ENCODE measurements at regions not wholly inside any gene's neighbourhood (a gene's known extent, or its start where the extent isn't known, plus 50 kb on each side); places are given as distances from the start of the nearest gene placed in this dataset.
"Not testable (repeated sequence)": the region's sequence is repeated elsewhere in the genome, so short reads cannot be mapped to it uniquely, and the experiment has no call there.

GRCh38 chr3:106119614-106120082 is 250.8 kb upstream of the CBLB start:
- no peak for DNase-seq (ENCODE audit: low read depth, low spot score)

GRCh38 chr3:106120356-106120755 is 251.5 kb upstream of the CBLB start:
- no peak for DNase-seq (ENCODE audit: low read depth, low spot score)

- DNase-seq (ENCODE audit: low read depth, low spot score), result no peak
Observed at GRCh38 chr3:106121491-106122289, 252.9 kb upstream of the CBLB start.

- no peak for DNase-seq (ENCODE audit: low read depth, low spot score)
Observed at GRCh38 chr3:106124818-106125217, 256.0 kb upstream of the CBLB start.

GRCh38 chr3:106125321-106125720 is 256.5 kb upstream of the CBLB start:
- no peak for DNase-seq (ENCODE audit: low read depth, low spot score)

DNA sequence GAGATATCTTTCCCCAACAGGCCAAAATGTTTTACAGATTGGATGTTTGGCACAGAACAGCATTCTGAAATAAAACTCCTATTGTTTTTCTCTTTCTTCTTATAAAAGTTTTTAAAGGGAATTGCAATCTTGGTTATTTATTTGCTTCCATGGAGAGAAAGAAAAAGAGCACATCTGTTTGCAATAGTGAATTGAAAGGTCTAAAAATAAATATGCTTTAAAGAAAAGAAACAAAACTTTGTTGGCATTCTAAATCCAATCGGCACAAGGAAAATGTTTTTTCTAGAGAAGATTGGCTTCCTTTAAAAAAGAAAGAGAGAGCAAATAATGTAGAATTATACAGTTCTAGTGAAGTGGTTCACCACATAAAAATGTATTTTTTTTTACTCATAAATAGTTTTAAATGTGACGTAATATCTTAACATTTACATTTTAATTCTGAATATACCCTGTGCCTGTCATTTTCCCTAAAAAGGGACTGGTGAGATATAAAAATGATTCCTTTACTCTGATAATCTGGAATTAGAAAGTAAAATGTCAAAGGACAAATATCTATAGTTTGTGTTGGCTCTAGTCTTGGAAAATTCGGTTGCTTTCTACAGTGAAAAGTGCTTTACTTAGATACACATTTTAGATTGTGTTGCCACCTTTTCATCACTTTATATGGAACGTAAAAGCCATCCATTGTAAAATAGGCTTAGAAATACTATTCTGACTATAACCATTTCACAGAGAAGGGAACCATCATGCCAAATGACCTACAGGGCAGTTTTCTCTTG is 257.4 kb upstream of the CBLB start:
- no peak for DNase-seq (ENCODE audit: low read depth, low spot score)

GRCh38 chr3:106126846-106127235 is 258.0 kb upstream of the CBLB start:
- no peak for DNase-seq (ENCODE audit: low read depth, low spot score)

GRCh38 chr3:106129939-106130338 is 261.1 kb upstream of the CBLB start:
- no peak for DNase-seq (ENCODE audit: low read depth, low spot score)

DNA sequence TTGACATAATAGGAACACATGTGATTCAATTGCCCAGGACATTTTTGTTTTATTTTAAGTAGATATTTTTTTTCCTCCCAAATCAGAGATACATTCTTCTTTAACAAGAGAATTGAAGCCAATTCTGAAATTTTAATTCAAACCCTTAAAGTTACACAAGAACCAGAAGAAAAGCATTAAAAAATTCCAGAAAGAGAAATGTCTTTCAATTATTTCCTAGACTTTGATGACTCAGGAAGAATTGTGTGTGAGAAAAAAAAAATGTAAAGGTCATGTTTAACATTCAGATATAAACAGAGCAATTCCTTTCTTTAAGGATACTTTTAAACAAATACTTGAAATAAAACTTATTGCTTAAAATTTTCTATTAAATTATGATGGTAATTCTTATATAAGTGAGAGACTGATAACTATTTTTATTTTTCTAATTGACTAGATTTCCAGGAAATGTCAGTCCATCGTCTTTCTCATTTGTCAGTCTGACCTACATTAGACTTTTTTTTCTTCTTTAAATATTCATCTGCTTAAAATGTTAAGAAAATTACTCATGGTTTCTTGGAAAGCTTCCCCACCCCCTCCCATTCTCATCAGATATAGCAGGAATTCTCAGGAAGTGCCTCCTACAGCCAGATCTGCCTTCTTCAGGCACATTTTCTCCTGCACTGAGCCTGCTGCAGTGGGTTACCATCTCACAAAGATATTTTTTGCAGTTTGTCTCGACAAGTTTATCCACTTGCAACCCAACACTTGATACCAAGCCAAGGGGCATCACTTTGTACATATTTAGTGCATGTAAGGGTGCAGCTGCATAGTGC is 261.8 kb upstream of the CBLB start:
- no peak for DNase-seq (ENCODE audit: low read depth, low spot score)

- DNase-seq (ENCODE audit: low read depth, low spot score), result no peak
Observed at GRCh38 chr3:106135451-106136160, 266.8 kb upstream of the CBLB start.

DNA sequence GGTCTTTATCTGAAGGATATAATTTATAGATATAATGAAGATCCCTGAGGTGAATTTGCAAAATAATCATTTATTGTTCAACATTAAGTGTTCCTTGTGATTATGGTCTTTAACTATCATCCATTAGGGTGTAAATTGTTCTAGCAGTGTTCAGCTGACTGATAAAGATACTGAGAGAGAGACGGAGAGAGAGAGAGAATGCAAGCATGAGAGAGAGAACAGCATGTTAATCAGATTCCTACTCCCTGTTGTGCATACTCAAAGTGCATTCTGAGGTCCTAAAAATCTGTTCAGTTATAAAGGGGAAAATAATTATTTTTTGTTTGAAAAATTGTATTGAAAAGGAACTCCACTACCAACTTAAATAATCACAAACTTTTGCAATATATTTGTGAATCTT is 271.0 kb upstream of the CBLB start:
- DNase-seq (ENCODE audit: low read depth, low spot score), result no peak

GRCh38 chr3:106140431-106140830 is 271.6 kb upstream of the CBLB start:
- DNase-seq (ENCODE audit: low read depth, low spot score), result no peak

DNA sequence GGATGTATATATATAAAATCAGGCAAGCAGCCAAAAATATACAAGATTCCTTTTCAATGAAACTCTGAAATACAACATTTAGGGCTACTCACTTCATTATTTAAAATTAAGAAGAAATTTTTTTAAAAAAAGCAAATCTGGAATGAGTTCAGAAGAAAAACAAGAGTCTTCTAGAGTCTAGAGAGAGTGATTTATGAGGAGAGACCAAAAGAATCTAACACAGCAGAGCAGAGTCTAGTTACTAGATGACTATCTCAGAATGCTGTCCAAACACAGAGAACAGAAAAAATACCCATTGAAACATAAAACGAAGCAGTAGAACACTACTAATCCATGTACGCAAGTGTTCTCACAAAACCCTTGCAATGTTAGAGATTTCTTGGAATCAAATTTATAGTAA is 275.2 kb upstream of the CBLB start:
- DNase-seq (ENCODE audit: low read depth, low spot score), result no peak

DNA sequence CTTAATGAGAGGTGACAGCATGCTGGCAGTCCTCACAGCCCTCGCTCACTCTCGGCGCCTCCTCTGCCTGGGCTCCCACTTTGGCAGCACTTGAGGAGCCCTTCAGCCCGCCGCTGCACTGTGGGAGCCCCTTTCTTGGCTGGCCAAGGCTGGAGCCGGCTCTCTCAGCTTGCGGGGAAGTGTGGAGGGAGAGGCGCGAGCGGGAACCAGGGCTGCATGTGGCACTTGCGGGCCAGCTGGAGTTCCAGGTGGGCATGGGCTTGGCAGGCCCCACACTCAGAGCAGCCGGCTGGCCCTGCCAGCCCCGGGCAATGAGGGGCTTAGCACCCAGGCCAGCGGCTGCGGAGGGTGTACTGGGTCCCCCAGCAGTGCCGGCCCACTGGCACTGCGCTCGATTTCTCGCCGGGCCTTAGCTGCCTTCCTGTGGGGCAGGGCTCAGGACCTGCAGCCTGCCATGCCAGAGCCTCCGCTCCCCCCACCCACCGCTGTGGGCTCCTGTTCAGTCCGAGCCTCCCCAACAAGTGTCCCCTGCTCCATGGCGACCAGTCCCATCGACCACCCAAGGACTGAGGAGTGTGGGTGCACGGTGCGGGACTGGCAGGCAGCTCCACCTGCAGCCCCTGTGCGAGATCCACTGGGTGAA is 279.7 kb upstream of the CBLB start:
- DNase-seq (ENCODE audit: low read depth, low spot score), result not testable (repeated sequence)

GRCh38 chr3:106157411-106157810 is 288.6 kb upstream of the CBLB start:
- no peak for DNase-seq (ENCODE audit: low read depth, low spot score)

DNA sequence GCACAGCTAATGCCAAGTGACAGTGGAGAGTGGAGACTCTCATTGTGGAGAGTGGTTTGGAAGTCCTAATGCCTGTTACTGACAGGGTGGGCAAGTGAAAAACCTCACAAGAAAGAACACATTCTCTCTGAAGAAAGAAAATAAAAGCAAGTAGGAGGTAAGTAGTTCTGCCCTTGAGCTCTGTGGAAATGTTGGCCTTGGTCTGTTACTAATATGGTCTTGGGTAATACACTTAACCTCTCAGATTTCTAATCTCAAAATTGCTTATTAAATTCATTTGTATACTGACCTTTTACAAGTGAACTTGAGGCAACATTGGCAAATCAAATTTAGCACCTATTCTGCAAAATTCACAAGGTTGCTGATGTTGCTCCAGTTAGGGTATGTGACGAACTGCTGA is 291.6 kb upstream of the CBLB start:
- no peak for DNase-seq (ENCODE audit: low read depth, low spot score)

GRCh38 chr3:106161246-106161645 is 292.4 kb upstream of the CBLB start:
- DNase-seq (ENCODE audit: low read depth, low spot score), result no peak

- DNase-seq (ENCODE audit: low read depth, low spot score), result no peak
Observed at GRCh38 chr3:106167728-106168127, 298.9 kb upstream of the CBLB start.

GRCh38 chr3:106168962-106169750 is 300.3 kb upstream of the CBLB start:
- no peak for DNase-seq (ENCODE audit: low read depth, low spot score)

- no peak for DNase-seq (ENCODE audit: low read depth, low spot score)
Observed at GRCh38 chr3:106170636-106171035, 301.8 kb upstream of the CBLB start.

Data from pulmonary artery endothelial cell (primary cell).